GM19351 (cell line): ENCODE measurements at regions not wholly inside any gene's neighbourhood (a gene's known extent, or its start where the extent isn't known, plus 50 kb on each side); places are given as distances from the start of the nearest gene placed in this dataset.
"Not testable (repeated sequence)": the region's sequence is repeated elsewhere in the genome, so short reads cannot be mapped to it uniquely, and the experiment has no call there.

Source experiments
- ATAC-seq: cut with Tn5 transposase; IDR thresholded peaks from one replicate; pipeline ENCODE4 v1.9.1; 2021; ENCODE audit warnings: mild to moderate bottlenecking, moderate library complexity; ENCODE audit not compliant: unreplicated experiment

DNA sequence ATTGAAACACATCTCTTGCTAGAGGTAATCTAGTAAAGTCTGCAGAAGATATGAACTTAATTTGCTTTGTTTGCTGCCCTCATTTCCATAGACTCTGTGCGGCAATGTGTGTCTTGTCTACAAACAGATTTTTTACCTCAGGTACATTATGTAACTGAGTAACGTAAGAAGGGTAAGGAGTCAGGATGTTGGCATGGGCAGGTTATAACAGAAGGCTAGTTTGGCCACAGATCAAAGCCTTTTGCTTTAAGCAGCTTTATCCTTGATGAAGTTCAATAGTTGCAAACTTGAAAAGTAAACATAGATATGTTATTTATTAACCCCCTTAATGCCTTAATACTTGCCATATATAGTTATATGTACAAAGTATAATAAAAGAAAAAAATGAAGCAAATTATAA is 391.6 kb upstream of the FKBP1C start:
- ATAC-seq, result no peak

DNA sequence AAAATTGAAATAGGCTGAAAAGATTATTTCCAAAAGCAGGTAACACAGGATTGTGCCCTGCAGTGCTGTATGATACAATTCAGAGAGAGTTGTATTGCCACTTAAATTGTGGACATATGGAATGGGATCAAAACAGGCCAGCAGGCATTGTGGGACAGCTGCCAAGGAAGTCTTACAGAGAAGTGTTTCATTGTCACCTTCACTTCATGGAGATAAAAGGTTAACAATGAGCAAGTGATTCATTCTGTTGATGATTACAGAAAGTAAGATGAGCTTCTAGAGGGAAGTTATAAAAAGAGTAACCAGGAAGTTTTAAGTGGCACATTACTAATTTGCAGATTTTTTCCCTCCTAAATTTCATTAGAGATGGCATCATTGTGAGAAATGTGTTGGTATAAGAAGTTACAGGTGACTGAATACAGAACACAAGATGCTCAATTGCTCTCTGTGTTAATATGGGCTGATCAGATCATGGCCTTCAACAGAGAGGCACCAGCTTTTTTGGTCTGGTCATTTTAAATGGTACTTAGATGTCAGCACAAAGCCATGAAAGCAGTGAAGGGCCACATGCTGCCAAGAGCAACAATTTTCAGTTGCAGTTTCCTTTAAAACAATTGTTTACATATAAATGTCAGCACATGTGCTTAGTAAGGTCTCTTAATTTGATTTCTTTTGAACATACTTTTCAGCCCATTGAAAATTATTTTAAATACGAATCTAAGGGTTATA is 402.5 kb upstream of the FKBP1C start:
- ATAC-seq, result no peak

DNA sequence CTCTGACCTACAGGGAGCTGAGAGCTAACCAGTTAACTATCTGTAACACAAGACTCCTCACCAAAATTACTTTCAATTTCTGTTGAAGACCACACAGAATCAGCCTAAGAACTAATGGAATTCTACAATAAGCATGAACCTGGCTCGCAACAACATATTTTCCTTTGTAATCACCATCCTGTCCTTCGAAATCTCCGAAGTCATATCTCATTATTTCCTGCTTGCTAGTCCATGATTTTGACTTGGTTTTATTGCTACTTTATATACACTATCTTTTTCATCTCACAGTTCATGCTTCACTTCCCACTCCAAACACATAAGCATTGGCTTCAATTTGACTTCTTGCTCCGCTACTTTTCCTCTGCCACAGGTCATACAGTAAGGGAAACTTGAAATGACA is 405.8 kb upstream of the FKBP1C start:
- ATAC-seq, result no peak

DNA sequence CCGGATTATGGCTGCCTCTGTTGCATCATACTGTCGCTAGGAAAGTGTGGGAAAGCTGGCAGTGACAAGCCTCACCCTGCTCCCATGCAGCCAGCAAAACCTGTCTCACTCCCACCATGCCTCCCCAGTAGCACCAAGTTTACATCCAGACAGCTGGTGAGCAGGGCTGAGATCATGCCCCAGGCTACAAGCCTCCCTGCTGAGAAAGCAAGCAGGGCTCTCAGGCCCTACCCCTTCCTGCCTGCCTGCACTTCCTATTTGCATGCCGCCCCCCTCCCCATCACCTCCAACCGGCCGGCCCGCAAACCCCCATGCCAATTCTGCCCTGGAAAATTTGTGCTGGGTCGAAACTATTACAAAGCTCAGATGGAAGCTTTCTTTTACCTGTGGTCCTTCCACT is 408.2 kb upstream of the FKBP1C start:
- ATAC-seq, result no peak

DNA sequence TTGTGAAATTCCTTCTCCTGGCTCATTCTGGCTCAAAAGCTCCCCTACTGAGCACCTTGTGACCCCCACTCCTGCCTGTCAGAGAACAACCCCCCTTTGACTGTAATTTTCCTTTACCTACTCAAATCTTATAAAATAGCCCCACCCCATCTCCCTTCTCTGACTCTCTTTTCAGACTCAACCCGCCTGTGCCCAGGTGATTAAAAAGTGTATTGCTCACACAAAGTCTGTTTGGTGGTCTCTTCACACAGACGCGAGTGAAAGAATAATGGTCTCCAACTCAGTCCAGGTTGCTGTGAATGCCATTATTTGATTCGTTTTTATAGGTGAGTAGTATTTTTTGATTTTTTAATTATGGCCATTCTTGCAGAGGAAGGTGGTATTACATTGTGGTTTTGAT is 414.1 kb upstream of the FKBP1C start:
- no peak for ATAC-seq

DNA sequence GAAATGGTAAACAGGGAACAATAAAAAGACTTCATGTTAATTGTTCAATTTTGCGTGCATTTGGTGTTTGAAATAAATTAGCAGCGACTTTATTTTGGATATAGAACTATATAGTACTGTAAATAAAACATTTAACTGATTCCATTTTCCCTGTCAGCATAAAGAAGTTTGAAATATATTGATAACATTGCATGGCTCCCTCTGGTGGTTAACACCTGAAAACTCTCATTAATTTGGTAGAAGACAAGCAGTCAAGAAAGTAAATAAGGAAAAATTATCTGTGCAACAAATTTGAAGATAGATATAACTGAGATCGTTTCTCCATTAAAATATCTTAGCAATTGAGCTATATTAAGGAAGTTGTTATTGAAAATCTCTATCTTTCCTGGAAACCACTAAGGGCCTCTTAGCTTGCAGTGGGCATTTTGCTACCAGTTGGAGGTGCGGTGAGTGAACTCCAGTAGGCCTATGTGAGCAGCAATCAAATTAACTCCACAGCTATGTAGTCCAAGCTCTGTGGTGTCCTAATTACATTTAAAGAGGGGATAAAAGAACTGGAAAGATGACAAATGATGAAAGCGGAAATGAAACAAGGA is 435.7 kb upstream of the FKBP1C start:
- ATAC-seq, result no peak

DNA sequence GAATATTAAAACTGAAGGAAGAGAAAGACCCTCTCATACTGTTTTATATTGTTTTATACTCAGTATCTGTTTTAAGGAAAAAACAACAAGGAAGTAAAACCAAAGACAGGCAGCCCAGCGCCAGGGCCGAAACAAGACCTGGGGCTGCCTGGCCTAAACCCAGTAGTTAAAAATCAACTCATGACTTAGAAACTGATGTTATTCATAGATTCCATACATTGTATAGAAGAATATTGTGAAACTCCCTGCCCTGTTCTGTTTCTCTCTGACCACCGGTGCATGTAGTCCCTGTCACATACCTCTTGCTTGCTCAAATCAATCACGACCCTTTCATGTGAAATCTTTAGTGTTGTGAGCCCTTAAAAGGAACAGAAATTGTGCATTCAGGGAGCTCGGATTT is 445.1 kb upstream of the FKBP1C start:
- ATAC-seq, result not testable (repeated sequence)

DNA sequence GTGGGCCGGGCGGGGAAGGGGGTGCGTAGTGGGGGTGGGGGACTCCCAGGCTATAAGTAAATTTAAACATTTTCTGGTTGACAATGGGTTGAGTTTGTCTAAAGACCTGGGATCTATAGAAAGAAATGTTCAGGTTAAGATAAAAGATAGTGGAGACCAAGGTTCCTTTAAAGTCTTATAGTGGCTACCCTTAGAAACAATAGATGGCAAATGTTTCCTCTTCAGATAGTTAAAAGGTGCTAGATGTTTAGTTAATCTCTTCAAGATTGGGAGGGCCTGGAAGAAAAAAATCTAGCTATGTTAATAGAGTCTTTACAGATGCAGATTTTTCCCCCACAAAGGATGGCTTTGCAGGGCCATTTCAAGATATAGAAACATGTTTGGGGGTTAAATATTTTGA is 446.4 kb upstream of the FKBP1C start:
- ATAC-seq, result no peak

DNA sequence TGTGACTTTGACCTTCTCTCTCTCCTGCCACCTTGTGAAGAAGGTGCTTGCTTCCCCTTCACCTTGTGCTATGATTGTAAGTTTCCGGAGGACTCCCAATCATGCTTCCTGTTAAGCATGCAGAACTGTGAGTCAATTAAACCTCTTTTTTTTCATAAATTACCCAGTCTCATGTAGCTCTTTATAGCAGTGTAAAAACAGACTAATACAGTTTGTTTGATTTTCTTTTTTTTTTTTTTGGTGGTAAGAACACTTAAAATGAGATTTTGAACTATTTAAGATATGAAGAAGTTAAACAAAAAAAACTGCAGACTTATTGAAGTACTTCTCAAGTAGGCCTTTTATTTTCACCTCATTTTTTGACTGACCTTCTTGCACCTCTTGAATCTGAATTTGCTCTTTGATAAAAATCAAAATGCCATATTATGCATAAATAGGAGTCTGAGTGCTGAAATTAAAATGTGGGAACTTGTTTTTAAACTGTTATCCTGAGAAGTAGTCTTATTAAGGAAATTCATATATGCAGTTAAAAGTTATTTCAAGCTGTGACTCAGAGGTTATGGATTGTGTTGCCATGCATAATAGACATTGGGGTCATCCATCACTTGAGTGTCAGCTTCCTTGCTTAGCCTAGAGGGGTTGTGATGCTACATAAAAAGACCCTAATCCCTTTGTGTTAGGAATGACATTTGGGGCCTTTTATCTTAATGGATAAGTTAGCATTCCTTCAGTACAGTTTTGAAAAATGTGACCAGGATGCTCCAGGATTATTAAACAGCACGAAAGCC is 447.9 kb upstream of the FKBP1C start:
- ATAC-seq, result no peak

DNA sequence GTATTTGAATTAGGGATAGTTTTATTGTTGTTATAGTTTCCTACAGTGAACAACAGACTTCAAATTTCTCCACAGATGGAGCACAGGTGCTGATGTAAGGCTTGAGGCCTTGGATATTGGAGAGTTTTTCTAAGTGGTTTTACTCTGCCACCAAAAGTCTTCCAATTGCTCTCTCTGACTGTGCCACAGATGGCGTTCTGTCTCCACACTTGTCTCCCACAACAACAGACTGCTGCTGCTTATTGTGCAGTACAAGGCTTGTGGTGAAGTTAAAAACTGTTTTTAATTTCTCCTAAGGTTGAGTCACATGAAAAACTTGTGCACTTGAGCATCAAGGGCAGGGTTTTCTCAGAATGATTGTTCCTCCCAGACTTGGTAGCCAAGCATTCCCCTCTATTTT is 460.9 kb upstream of the KHDRBS2 start:
- ATAC-seq, result no peak

DNA sequence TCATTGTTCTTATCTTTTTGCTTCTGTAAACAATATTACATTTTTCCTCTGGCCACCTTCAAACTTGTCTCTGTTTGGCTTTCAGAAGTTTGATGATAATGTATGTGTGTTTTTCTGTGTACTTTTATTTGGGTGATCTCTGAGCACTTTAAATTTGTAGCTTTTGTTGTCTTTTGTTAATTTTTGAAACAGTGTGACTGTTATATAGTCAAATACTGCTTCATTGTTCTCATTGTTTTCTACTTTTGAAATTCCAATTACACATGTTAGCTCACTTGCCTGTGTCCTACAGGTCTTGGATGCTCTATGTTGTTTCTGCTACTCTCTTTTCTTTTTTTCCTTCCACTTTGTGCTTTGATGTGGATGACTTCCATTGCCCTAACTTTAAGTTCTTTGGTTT is 460.1 kb upstream of the KHDRBS2 start:
- ATAC-seq, result no peak

DNA sequence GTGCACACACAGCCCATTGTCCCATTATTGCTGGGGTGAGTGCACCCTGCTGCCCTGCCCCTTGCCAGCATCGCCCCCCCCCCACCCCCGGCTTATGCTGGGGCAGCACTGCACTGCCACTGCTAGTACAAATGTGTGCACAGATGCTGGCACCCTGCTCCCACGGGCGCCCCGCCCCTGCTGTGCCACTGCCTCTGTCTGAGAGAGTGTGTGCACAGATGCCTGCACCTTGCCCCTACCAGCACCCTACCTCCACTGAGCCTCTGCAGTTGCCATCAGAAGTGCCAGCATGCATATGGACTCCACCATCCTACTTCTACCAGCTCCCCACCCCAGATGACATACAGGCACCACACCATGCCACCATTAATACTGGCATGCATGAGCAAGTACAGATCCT is 454.6 kb upstream of the KHDRBS2 start:
- no peak for ATAC-seq

DNA sequence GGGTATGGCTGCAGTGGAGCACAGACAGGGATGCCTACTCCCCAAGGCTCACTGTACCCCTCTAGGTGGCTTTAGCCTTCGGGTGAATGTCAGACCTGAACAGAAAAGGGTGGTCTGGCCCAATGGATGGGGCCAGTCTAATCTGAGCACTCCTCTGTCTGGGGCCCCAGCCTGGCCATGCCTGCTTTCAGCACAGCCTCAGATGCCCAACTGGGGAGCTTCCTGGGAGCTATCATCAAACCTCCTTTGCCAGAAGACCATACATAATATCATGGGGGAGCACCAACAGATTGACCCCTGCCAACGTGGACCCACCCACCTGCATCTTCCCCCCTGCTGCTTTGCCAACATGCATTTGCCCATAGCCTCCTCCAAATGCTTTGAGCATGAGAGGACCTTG is 454.1 kb upstream of the KHDRBS2 start:
- no peak for ATAC-seq

DNA sequence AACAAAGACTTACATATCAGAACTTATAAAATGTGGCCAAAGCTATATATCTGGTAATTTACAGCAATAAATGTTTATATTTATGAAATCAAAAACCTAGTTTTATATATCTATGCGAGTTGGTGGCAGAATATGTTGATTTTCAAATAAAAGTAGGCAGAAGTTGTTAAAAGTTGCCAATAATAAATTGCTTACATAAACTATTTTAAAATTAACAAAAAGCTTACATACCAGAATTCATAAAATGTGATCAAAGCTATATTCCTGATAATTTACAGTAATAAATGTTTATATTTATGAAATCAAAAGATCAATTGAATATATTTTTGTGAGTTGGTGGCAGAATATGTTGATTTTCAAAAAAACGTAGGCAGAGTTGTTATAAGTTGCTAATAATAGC is 451.8 kb upstream of the KHDRBS2 start:
- ATAC-seq, result no peak

DNA sequence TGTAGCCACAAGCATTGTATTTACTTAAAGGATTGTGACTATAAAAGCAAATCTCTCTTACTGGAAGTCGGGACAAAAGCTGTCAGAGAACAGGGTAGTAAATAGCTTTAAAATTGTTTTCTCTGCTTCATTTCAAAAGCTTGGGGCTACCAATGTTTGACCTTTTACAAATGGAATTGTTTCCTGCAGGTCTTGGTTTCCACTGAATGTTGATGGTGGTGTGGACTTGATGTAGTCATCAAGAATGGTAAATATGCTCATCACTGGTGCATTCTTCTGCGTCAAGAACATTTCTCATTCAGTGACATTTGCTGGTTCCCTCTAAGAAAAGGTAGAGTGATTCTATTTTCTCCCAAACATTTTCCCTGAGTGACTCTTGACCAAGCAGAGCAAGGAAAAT is 435.4 kb upstream of the KHDRBS2 start:
- ATAC-seq, result no peak

DNA sequence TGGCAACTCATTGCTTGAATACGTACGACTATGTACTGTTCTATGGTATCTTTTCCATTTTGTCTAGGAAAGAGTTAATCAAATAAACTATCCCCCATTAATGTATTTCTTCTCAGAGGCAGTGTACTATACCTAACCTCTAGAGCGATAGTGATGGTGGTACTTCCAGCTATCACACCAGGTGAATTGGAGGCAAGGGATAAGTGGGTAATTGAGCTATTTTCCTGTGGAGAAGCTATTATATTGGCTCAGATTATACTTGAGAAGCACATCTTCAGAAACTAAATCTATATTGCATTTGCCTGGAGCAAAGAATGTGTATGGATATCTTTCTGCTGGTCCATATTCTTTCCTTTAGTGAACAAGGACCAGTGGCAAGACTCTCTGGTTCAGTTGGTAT is 430.7 kb upstream of the KHDRBS2 start:
- no peak for ATAC-seq

DNA sequence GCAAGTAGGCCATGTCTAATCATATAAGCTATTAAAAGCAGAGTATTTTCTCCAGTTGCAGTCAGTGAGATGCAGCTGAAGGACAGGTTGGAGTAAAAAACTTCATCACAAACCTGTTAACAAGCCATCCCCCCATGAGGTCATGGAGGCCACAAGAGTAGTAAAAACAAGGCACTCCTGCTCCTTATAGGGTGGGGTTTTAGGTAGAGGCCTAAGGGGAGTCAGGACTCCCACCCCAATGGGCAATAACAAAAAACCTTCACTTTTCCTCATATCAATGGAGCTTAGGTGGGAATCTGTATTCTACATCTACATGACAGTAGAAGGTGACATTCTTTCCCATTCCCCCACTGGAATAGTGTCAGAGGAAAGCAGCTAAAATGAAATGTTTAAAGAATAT is 428.1 kb upstream of the KHDRBS2 start:
- ATAC-seq, result no peak

DNA sequence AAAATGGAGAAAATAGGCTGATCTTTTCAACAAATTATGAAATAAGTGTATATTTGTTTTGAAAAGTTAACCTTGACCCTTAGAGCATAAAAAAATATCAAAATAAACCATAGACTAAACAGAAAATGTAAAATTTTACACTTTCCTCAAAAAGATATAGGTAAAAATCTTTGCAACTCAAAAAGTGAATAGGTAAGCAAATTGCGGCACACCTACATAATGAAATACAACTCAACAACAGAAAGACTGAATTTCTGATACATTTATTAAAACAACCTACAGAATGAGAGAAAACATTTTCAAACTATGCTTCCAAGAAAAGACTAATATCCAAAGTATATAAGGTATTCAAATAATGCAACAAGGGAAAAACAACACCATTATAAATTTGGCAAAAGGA is 425.7 kb upstream of the KHDRBS2 start:
- ATAC-seq, result no peak

DNA sequence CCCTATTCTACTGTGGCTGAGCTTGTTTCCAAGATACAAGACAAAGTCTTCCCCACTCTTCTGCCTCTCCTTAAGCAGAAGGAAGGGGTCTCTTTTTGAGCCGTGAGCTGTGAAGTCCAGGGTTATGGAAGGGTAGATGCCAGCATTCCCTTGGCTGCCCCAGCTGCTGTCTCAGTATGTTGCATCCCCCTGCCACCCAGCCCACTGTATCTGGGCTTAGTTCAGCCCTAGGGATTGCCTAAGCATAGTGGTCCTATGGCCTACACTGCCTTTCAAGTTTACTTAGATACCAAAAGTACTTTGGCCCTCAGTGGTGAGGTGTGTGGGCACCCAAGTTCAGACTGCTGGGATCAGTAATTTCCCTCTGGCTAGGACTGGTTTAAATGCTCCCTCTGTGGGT is 421.9 kb upstream of the KHDRBS2 start:
- ATAC-seq, result no peak

DNA sequence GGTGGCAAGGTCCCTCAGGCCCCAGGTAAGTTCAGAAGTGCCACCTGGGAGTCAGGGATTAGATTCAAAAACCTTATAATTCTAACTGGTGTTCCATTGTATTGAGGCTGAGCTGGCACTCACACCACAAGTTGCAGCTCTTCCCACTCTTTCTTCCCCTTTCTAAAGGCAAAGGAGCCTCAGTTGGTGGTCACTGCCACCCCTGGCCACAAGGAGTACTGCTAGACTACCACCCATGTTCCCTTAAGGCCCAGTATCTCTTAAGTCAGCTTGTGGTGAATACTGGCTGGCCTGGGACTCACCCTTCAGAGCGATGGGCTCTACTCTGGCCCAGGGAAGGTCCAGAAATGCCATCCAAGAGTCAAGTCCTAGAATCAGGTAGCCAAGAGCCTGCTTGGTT is 421.1 kb upstream of the KHDRBS2 start:
- ATAC-seq, result no peak

DNA sequence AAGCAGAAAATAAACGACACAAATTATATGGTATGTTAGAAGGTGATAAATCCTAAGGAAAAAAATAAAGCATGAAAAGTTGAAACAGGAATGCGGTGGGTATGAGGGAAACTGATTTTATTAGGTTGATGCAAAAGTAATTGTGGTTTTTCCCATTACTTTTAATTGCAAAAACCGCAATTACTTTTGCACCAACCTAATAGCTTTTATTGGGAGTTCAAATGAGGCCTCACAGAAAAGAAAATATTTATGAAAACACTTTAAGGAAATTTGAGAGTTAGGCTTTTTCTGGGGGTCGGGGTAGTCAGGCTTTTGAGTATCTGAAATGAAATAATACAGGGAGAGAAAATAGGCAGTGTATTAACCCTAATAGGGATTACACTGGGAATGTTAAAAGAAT is 397.0 kb upstream of the KHDRBS2 start:
- no peak for ATAC-seq

DNA sequence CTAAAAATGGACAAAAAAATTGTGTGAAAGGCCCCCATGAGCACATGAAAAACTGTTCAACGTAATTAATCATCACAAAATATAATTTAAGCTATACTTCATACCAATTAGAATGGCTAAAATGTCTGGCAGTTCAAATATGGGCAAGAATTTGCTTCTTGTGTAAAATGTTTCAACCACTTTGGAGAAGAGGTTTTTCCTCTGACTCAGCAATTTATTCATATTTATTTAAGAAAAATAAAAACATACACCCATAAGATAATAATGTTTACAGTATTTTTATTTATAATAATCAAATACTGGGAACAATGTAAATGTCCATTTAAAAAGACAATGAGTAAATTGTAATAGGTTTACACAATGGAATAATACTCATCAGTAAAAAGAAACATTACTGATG is 395.1 kb upstream of the KHDRBS2 start:
- no peak for ATAC-seq
